Peyer's patch (tissue), 4 donors: ENCODE measurements at regions not wholly inside any gene's neighbourhood (a gene's known extent, or its start where the extent isn't known, plus 50 kb on each side); places are given as distances from the start of the nearest gene placed in this dataset.

ENCODE experiments used
- DNase-seq, 3 donors: peaks; one replicate each; pipeline ENCODE4 v3.0.0-alpha.2; 2017 to 2019
- H3K27ac ChIP-seq, 4 donors: fragments of 200-600 bp; sonication (generic); one replicate each; pipeline ENCODE4 v1.5.1; 2016 to 2019
- H3K27me3 ChIP-seq, 2 donors: fragments of 200-600 bp; sonication (generic); one replicate each; pipeline ENCODE4 v1.5.1; 2019
- H3K36me3 ChIP-seq, 3 donors: fragments of 200-600 bp; sonication (generic); one replicate each; pipeline ENCODE4 v1.5.1; 2016 to 2019
- H3K4me1 ChIP-seq, 4 donors: fragments of 200-600 bp; sonication (generic); one replicate each; pipeline ENCODE4 v1.5.1; 2016 to 2019
- H3K4me3 ChIP-seq, 4 donors: fragments of 200-600 bp; sonication (generic); 1 replicate in 3 of 4; 2 replicates in 1 of 4; pipeline ENCODE4 v1.5.1; 2016 to 2019; ENCODE audit warnings: mild to moderate bottlenecking in 1 of 4
- H3K9me3 ChIP-seq, 4 donors: fragments of 200-600 bp; sonication (generic); one replicate each; pipeline ENCODE4 v1.5.1; 2016 to 2019; ENCODE audit warnings: mild to moderate bottlenecking in 1 of 4
- CTCF ChIP-seq, 6 experiments: fragments of 450-650 bp in 4 of 6; fragments of 200-600 bp in 2 of 6; sonication (generic) in 1 of 6; IDR thresholded peaks; one replicate each; pipeline ENCODE4 v1.5.1; 2017 to 2019; ENCODE audit warnings: antibody characterized with exemption in 6 of 6, mild to moderate bottlenecking in 3 of 6, moderate library complexity in 1 of 6
- POLR2A ChIP-seq, 2 donors: fragments of 450-650 bp; IDR thresholded peaks; one replicate each; pipeline ENCODE4 v1.5.1; 2017; ENCODE audit warnings: antibody characterized with exemption in 2 of 2, mild to moderate bottlenecking in 2 of 2, moderate library complexity in 2 of 2

GRCh38 chr19:31139871-31140505 lies 209.2 kb downstream of the TSHZ3 start:
- Histone ChIP-seq H3K4me1 (no peaks in the 10 kb centered on the region), H3K36me3 (no peaks in the 10 kb centered on the region), H3K9me3 (no peaks in the 10 kb centered on the region), H3K4me3 (no peak overlapping the region), H3K27me3 (no peaks in the 10 kb centered on the region), H3K27ac (no peak overlapping the region)
- no peak for DNase-seq
- TF ChIP-seq POLR2A (IDR thresholded peaks at IDR 0.05) (no peak), CTCF (IDR thresholded peaks at IDR 0.05) (no peak)

- H3K36me3 ChIP-seq = no peaks in the 10 kb centered on the region
- no peak overlapping the region for H3K27ac ChIP-seq
- TF ChIP-seq CTCF (IDR thresholded peaks at IDR 0.05) (no peak), POLR2A (IDR thresholded peaks at IDR 0.05) (no peak)
- no peaks in the 10 kb centered on the region for H3K4me1 ChIP-seq
- DNase-seq = no peak
- no peaks in the 10 kb centered on the region for H3K27me3 ChIP-seq
- no peak overlapping the region for H3K4me3 ChIP-seq
- H3K9me3 ChIP-seq = no peaks in the 10 kb centered on the region
These were observed 211.2 kb downstream of the TSHZ3 start for GRCh38 chr19:31138077-31138476.

- no peaks in the 10 kb centered on the region for H3K9me3 ChIP-seq
- no peaks in the 10 kb centered on the region for H3K36me3 ChIP-seq
- no peak overlapping the region for H3K27ac ChIP-seq
- H3K27me3 ChIP-seq = no peaks in the 10 kb centered on the region
- TF ChIP-seq POLR2A (IDR thresholded peaks at IDR 0.05) (no peak), CTCF (IDR thresholded peaks at IDR 0.05) (no peak)
- H3K4me1 ChIP-seq = no peaks in the 10 kb centered on the region
- DNase-seq = no peak
- no peak overlapping the region for H3K4me3 ChIP-seq
These were observed 213.4 kb downstream of the TSHZ3 start for GRCh38 chr19:31135841-31136240.

- DNase-seq = no peak
- H3K36me3 ChIP-seq = no peaks in the 10 kb centered on the region
- H3K4me3 ChIP-seq = no peak overlapping the region
- H3K9me3 ChIP-seq = no peaks in the 10 kb centered on the region
- no peak overlapping the region for H3K27ac ChIP-seq
- TF ChIP-seq POLR2A (IDR thresholded peaks at IDR 0.05) = no peak
- no peak for TF ChIP-seq CTCF (IDR thresholded peaks at IDR 0.05)
- H3K4me1 ChIP-seq = no peaks in the 10 kb centered on the region
- no peaks in the 10 kb centered on the region for H3K27me3 ChIP-seq
These were observed 216.5 kb downstream of the TSHZ3 start for GRCh38 chr19:31132753-31133110.

- DNase-seq = no peak
- no peak overlapping the region for H3K4me3 ChIP-seq
- H3K27me3 ChIP-seq = no peaks in the 10 kb centered on the region
- no peaks in the 10 kb centered on the region for H3K9me3 ChIP-seq
- TF ChIP-seq POLR2A (IDR thresholded peaks at IDR 0.05) = no peak
- TF ChIP-seq CTCF (IDR thresholded peaks at IDR 0.05) = no peak
- H3K27ac ChIP-seq = no peak overlapping the region
- no peaks in the 10 kb centered on the region for H3K36me3 ChIP-seq
- H3K4me1 ChIP-seq = no peaks in the 10 kb centered on the region
These were observed 220.9 kb downstream of the TSHZ3 start for GRCh38 chr19:31128291-31128690.
